Large intestine (tissue), 3 donors: ENCODE measurements at regions not wholly inside any gene's neighbourhood (a gene's known extent, or its start where the extent isn't known, plus 50 kb on each side); places are given as distances from the start of the nearest gene placed in this dataset.

ENCODE experiments used
- DNase-seq, 2 donors: peaks; one replicate each; pipeline versions ENCODE4 v3.0.0 to v3.0.0-alpha.2; 2013
- H3K27ac ChIP-seq: one replicate; pipeline ENCODE4 v1.5.1; 2013; ENCODE audit warnings: low read length
- H3K27me3 ChIP-seq: 2 replicates; pipeline ENCODE4 v1.6.1; 2013; ENCODE audit warnings: low read length; ENCODE audit not compliant: control insufficient read depth, insufficient read depth
- H3K36me3 ChIP-seq: 2 replicates; pipeline ENCODE4 v1.6.1; 2013; ENCODE audit warnings: low read length; ENCODE audit not compliant: control insufficient read depth, insufficient read depth
- H3K4me1 ChIP-seq: one replicate; pipeline ENCODE4 v1.6.1; 2013; ENCODE audit warnings: low read length; ENCODE audit not compliant: control insufficient read depth, insufficient read depth
- H3K4me3 ChIP-seq: one replicate; pipeline ENCODE4 v1.5.1; 2013; ENCODE audit warnings: low read length
- H3K9me3 ChIP-seq: one replicate; pipeline ENCODE4 v1.6.1; 2013; ENCODE audit warnings: mild to moderate bottlenecking, low read depth, low read length, moderate library complexity; ENCODE audit not compliant: control insufficient read depth
- WGBS: methylation state at CpG from one replicate; pipeline ENCODE4 v1.1.5; 2013; ENCODE audit warnings: low lambda C conversion rate; ENCODE audit not compliant: insufficient coverage; 5-methylcytosine and 5-hydroxymethylcytosine counted together

GRCh38 chr2:2732331-2733119, 401.4 kb upstream of the MYT1L start:
- no peaks in the 10 kb centered on the region for H3K27me3 ChIP-seq
- H3K36me3 ChIP-seq = no peaks in the 10 kb centered on the region
- no peak overlapping the region for H3K27ac ChIP-seq
- no CpG with 5 or more reads among the region's 17 CpGs for WGBS
- H3K4me1 ChIP-seq = no peaks in the 10 kb centered on the region
- H3K4me3 ChIP-seq = no peak overlapping the region
- DNase-seq = no peak
- no peaks in the 10 kb centered on the region for H3K9me3 ChIP-seq

GRCh38 chr2:2731816-2732284, 400.8 kb upstream of the MYT1L start:
- Histone ChIP-seq H3K4me3 (no peak overlapping the region), H3K4me1 (no peaks in the 10 kb centered on the region), H3K36me3 (no peaks in the 10 kb centered on the region), H3K9me3 (no peaks in the 10 kb centered on the region), H3K27ac (no peak overlapping the region), H3K27me3 (no peaks in the 10 kb centered on the region)
- no peak for DNase-seq
- no CpG with 5 or more reads among the region's 19 CpGs for WGBS

- Histone ChIP-seq H3K27me3 (no peaks in the 10 kb centered on the region), H3K4me3 (no peak overlapping the region), H3K27ac (no peak overlapping the region), H3K9me3 (no peaks in the 10 kb centered on the region), H3K36me3 (no peaks in the 10 kb centered on the region), H3K4me1 (no peaks in the 10 kb centered on the region)
- WGBS = no CpG with 5 or more reads among the region's 21 CpGs
- no peak for DNase-seq
Measured at GRCh38 chr2:2731101-2731815, 400.2 kb upstream of the MYT1L start.

- no peak for DNase-seq
- H3K27ac ChIP-seq = no peak overlapping the region
- no peaks in the 10 kb centered on the region for H3K27me3 ChIP-seq
- no CpG with 5 or more reads among the region's 18 CpGs for WGBS
- no peaks in the 10 kb centered on the region for H3K9me3 ChIP-seq
- H3K36me3 ChIP-seq = no peaks in the 10 kb centered on the region
- H3K4me3 ChIP-seq = no peak overlapping the region
- no peaks in the 10 kb centered on the region for H3K4me1 ChIP-seq
Measured at GRCh38 chr2:2730301-2730833, 399.3 kb upstream of the MYT1L start.

GRCh38 chr2:2729246-2729645, 398.2 kb upstream of the MYT1L start:
- no peaks in the 10 kb centered on the region for H3K9me3 ChIP-seq
- H3K27me3 ChIP-seq = no peaks in the 10 kb centered on the region
- no peak for DNase-seq
- H3K4me3 ChIP-seq = no peak overlapping the region
- H3K27ac ChIP-seq = no peak overlapping the region
- no CpG with 5 or more reads among the region's 9 CpGs for WGBS
- no peaks in the 10 kb centered on the region for H3K36me3 ChIP-seq
- no peaks in the 10 kb centered on the region for H3K4me1 ChIP-seq

- Histone ChIP-seq H3K27me3 (no peaks in the 10 kb centered on the region), H3K36me3 (no peaks in the 10 kb centered on the region), H3K4me1 (no peaks in the 10 kb centered on the region), H3K4me3 (no peak overlapping the region), H3K27ac (no peak overlapping the region), H3K9me3 (no peaks in the 10 kb centered on the region)
- no peak for DNase-seq
- WGBS = no CpG with 5 or more reads among the region's 18 CpGs
Measured at GRCh38 chr2:2728635-2729034, 397.6 kb upstream of the MYT1L start.

- no peaks in the 10 kb centered on the region for H3K36me3 ChIP-seq
- no peaks in the 10 kb centered on the region for H3K4me1 ChIP-seq
- no peak for DNase-seq
- no peak overlapping the region for H3K27ac ChIP-seq
- H3K9me3 ChIP-seq = no peaks in the 10 kb centered on the region
- no CpG with 5 or more reads among the region's 18 CpGs for WGBS
- no peak overlapping the region for H3K4me3 ChIP-seq
- H3K27me3 ChIP-seq = no peaks in the 10 kb centered on the region
Measured at GRCh38 chr2:2727876-2728511, 396.9 kb upstream of the MYT1L start.

GRCh38 chr2:2726163-2726562, 395.1 kb upstream of the MYT1L start:
- H3K27me3 ChIP-seq = no peaks in the 10 kb centered on the region
- H3K4me1 ChIP-seq = no peaks in the 10 kb centered on the region
- no peak for DNase-seq
- H3K27ac ChIP-seq = no peak overlapping the region
- no peak overlapping the region for H3K4me3 ChIP-seq
- H3K9me3 ChIP-seq = no peaks in the 10 kb centered on the region
- whole genome bisulfite sequencing = no CpG with 5 or more reads among the region's 11 CpGs
- no peaks in the 10 kb centered on the region for H3K36me3 ChIP-seq

GRCh38 chr2:2723064-2723463, 392.0 kb upstream of the MYT1L start:
- Histone ChIP-seq H3K27me3 (no peaks in the 10 kb centered on the region), H3K9me3 (no peaks in the 10 kb centered on the region), H3K4me3 (no peak overlapping the region), H3K27ac (no peak overlapping the region), H3K4me1 (no peaks in the 10 kb centered on the region), H3K36me3 (no peaks in the 10 kb centered on the region)
- WGBS = no CpG with 5 or more reads among the region's 3 CpGs
- no peak for DNase-seq

- no CpG with 5 or more reads among the region's 23 CpGs for WGBS
Measured at GRCh38 chr2:2721296-2721835, 390.3 kb upstream of the MYT1L start.

More at GRCh38 chr2:2721296-2721835, 390.3 kb upstream of the MYT1L start:
- H3K27me3 ChIP-seq = no peaks in the 10 kb centered on the region
- no peaks in the 10 kb centered on the region for H3K36me3 ChIP-seq
- no peaks in the 10 kb centered on the region for H3K4me1 ChIP-seq
- no peak for DNase-seq
- no peaks in the 10 kb centered on the region for H3K9me3 ChIP-seq
- H3K4me3 ChIP-seq = no peak overlapping the region
- H3K27ac ChIP-seq = no peak overlapping the region
